OCI-LY7 (cell line): ENCODE measurements at regions not wholly inside any gene's neighbourhood (a gene's known extent, or its start where the extent isn't known, plus 50 kb on each side); places are given as distances from the start of the nearest gene placed in this dataset.
"Not testable (repeated sequence)": the region's sequence is repeated elsewhere in the genome, so short reads cannot be mapped to it uniquely, and the experiment has no call there.

ENCODE experiments used
- BruUV-seq: library from RNA; stranded (reverse); fragments of 400-500 nt; replicated peaks from 2 replicates; lab custom pipeline; 2021; lab: Mats Ljungman, UMichigan
- CTCF ChIA-PET: fragments of 300-600 bp; sonication (Branson Sonifier 250); formaldehyde crosslinking; loops from one replicate; lab custom pipeline; 2022; ENCODE audit warnings: antibody characterized with exemption; ENCODE audit not compliant: unreplicated experiment; lab: Charles Lee
- POLR2A ChIA-PET: fragments of 300-600 bp; sonication (Branson Sonifier 250); formaldehyde crosslinking; loops from one replicate; lab custom pipeline; 2022; ENCODE audit warnings: antibody characterized with exemption; lab: Charles Lee
- DNase-seq: peaks from one replicate; pipeline ENCODE4 v3.0.0-alpha.2; 2015; ENCODE audit warnings: low spot score
- H2AFZ ChIP-seq: fragments of 200-600 bp; sonication (generic), shearing (Covaris generic); 2 replicates; pipeline ENCODE4 v1.6.1; 2014; ENCODE audit warnings: mild to moderate bottlenecking, antibody characterized with exemption, low read length, moderate library complexity
- H3K27ac ChIP-seq: fragments of 200-600 bp; sonication (generic); 2 replicates; pipeline ENCODE4 v1.5.1; 2014; ENCODE audit warnings: mixed run types, low read depth, mild to moderate bottlenecking, moderate library complexity, low read length, inconsistent platforms; ENCODE audit not compliant: poor library complexity, severe bottlenecking
- H3K36me3 ChIP-seq: fragments of 200-600 bp; sonication (generic); 2 replicates; pipeline ENCODE4 v1.6.1; 2014; ENCODE audit warnings: mild to moderate bottlenecking, antibody characterized with exemption, low read length, moderate library complexity, mixed read lengths; ENCODE audit not compliant: insufficient read depth
- H3K4me1 ChIP-seq: fragments of 200-600 bp; sonication (generic); 2 replicates; pipeline ENCODE4 v1.5.1; 2014; ENCODE audit warnings: mild to moderate bottlenecking, low read length; ENCODE audit not compliant: insufficient read depth, poor library complexity, severe bottlenecking
- H3K4me2 ChIP-seq: fragments of 200-600 bp; sonication (generic); 2 replicates; pipeline ENCODE4 v1.6.1; 2014; ENCODE audit warnings: mild to moderate bottlenecking, low read length
- H3K4me3 ChIP-seq: fragments of 200-600 bp; sonication (generic); 2 replicates; pipeline ENCODE4 v1.5.1; 2014; ENCODE audit warnings: mild to moderate bottlenecking, low read depth, low read length; ENCODE audit not compliant: poor library complexity, severe bottlenecking
- H3K79me2 ChIP-seq: fragments of 200-600 bp; sonication (generic); 2 replicates; pipeline ENCODE4 v1.6.1; 2016; ENCODE audit warnings: low read depth, mild to moderate bottlenecking, low read length, moderate library complexity, mixed read lengths; ENCODE audit not compliant: insufficient read depth
- H3K9me2 ChIP-seq: fragments of 200-600 bp; sonication (generic); 2 replicates; pipeline ENCODE4 v1.6.1; 2016; ENCODE audit warnings: mild to moderate bottlenecking, low read length, mixed read lengths; ENCODE audit not compliant: insufficient read depth
- H3K9me3 ChIP-seq: fragments of 200-600 bp; sonication (generic); 2 replicates; pipeline ENCODE4 v1.6.1; 2014; ENCODE audit warnings: mild to moderate bottlenecking, mixed run types, low read length, mixed read lengths
- H4K20me1 ChIP-seq: fragments of 200-600 bp; sonication (generic); 2 replicates; pipeline ENCODE4 v1.6.1; 2014; ENCODE audit warnings: mild to moderate bottlenecking, antibody characterized with exemption, low read length, moderate library complexity, mixed read lengths; ENCODE audit not compliant: insufficient read depth
- CTCF ChIP-seq: fragments of 200-600 bp; sonication (generic); conservative IDR thresholded peaks from 2 replicates; pipeline ENCODE4 v1.5.1; 2014; ENCODE audit warnings: mild to moderate bottlenecking, antibody characterized with exemption, low read length, moderate library complexity, mixed read lengths
- EZH2phosphoT487 ChIP-seq: fragments of 200-600 bp; sonication (generic); IDR thresholded peaks from 2 replicates; pipeline ENCODE4 v1.6.1; 2018; ENCODE audit warnings: low read depth, borderline replicate concordance, mild to moderate bottlenecking, mixed run types, antibody characterized with exemption, low read length, moderate library complexity, mixed read lengths
- intact Hi-C: fragments of 100-400 bp; cut with micrococcal nuclease; formaldehyde crosslinking; loops from one replicate; pipeline ENCODE4 v1.10.0; 2022; ENCODE audit not compliant: unreplicated experiment

DNA sequence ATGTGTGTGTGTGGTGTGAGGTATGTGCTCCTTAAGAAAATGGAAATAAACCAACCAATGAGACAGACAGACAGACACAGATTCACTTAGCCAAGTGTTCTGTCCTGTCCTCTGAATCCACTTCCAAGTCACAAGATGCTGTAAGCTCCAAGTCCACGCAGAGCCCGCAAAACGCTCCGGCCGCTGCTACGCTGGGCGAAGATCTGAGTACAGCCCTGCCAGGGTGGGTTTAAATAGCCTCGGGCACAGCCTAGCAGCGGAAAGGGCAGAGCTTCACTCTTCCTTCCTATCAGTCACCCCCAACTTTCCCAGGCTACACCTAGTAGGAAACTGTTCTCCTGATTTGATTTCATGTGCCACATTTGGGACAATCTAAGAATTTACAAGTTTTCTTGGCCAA, 121.2 kb upstream of the ANKRD30BL start:
- POLR2A ChIA-PET = no interaction called here
- Histone ChIP-seq H3K4me3 (no peak overlapping the region), H4K20me1 (no peaks in the 10 kb centered on the region), H3K36me3 (no peaks in the 10 kb centered on the region), H3K79me2 (no peaks in the 10 kb centered on the region), H2AFZ (no peak overlapping the region), H3K4me2 (no peak overlapping the region), H3K9me2 (no peaks in the 10 kb centered on the region), H3K4me1 (peaks cover 3% of the 10 kb centered on the region), H3K27ac (no peak overlapping the region), H3K9me3 (peaks cover 11% of the 10 kb centered on the region; the same call in 1 of the 2 replicates)
- BruUV-seq = no TSS peak
- no peak for DNase-seq
- CTCF ChIA-PET = no interaction called here
- no peak for TF ChIP-seq EZH2phosphoT487
- TF ChIP-seq CTCF = no peak
- intact Hi-C loops = no loop called here

DNA sequence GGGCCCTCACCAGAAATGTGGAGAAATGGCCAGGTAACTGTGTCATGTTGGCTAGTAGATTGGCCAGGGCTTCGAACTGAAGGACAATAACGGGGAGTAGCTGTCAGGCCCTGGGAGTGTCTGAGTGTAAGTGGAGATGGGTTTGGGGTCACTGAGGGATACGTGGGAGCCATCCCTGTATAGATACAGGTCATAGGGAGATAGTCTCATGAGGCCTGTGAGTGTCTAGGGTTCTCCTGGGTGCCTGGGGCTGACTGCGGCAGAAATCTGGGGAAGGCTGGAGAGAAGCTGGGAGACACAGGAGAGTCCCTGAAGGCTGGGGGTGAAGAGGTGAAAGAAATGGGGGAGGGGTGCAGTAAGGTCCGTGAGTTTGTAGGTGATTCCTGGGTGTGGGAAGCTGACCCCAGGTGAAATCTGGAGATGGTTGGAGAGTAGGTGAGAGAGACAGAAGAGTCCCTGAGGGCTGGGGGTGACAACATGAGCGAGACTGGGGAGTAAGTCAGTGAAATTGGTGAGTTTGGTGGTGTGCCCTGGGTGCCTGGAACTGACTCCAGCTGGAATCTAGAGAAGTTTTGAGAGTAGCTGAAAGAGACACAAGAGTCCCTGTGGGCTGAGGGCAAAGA, 124.6 kb upstream of the ANKRD30BL start:
- H3K9me3 ChIP-seq, POLR2A ChIA-PET, intact Hi-C loops, DNase-seq, H3K4me2 ChIP-seq, H3K36me3 ChIP-seq, H2AFZ ChIP-seq, H3K79me2 ChIP-seq, H3K4me1 ChIP-seq, H3K9me2 ChIP-seq, H4K20me1 ChIP-seq, H3K27ac ChIP-seq, H3K4me3 ChIP-seq, BruUV-seq, CTCF ChIA-PET: not testable (repeated sequence)

- BruUV-seq = not testable (repeated sequence)
Observed at GRCh38 chr2:132287910-132288309, 126.2 kb upstream of the ANKRD30BL start.

DNA sequence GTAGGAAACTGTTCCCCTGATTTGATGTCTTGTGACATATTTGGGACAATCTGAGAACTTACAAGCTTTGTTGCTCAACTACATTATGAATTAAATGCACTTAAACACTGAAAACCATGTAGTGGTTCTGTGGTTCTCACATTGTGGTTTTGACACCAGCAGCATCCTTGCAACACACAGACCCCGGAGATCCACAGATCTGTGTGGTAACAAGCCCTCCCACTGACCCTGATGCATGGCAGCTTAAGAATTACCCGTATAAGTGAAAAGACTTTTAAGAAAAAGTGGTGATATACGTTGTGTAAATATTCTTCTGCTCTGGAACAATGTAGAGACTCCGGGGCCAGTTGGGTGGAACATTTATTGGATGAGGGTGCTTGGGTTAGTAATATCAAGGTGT, 127.4 kb upstream of the ANKRD30BL start:
- H3K4me3 ChIP-seq, H3K4me1 ChIP-seq, POLR2A ChIA-PET, H3K27ac ChIP-seq, H3K9me3 ChIP-seq, H3K79me2 ChIP-seq, H2AFZ ChIP-seq, BruUV-seq, H4K20me1 ChIP-seq, intact Hi-C loops, H3K9me2 ChIP-seq, H3K36me3 ChIP-seq, H3K4me2 ChIP-seq, DNase-seq: not testable (repeated sequence)
- CTCF ChIA-PET = interaction anchor here (1.0 kb wide), 1 partner anchor 10 kb away, joined by 3 read pairs; no protein-coding TSS in a partner anchor

More at GRCh38 chr2:132287910-132288309, 126.2 kb upstream of the ANKRD30BL start:
- H3K9me3 ChIP-seq, H3K4me2 ChIP-seq, H4K20me1 ChIP-seq, intact Hi-C loops, DNase-seq, H2AFZ ChIP-seq, CTCF ChIA-PET, POLR2A ChIA-PET, H3K79me2 ChIP-seq, H3K9me2 ChIP-seq, H3K27ac ChIP-seq, H3K36me3 ChIP-seq, H3K4me1 ChIP-seq, H3K4me3 ChIP-seq: not testable (repeated sequence)

GRCh38 chr2:132289812-132290211, 126.8 kb upstream of the GPR39 start:
- H3K9me2 ChIP-seq, H2AFZ ChIP-seq, H3K4me3 ChIP-seq, H3K4me2 ChIP-seq, H3K79me2 ChIP-seq, H3K36me3 ChIP-seq, intact Hi-C loops, DNase-seq, POLR2A ChIA-PET, CTCF ChIA-PET, H3K27ac ChIP-seq, H3K4me1 ChIP-seq, H4K20me1 ChIP-seq, H3K9me3 ChIP-seq, BruUV-seq: not testable (repeated sequence)
